ENCODE measurements at regions not wholly inside any gene's neighbourhood (a gene's known extent, or its start where the extent isn't known, plus 50 kb on each side); places are given as distances from the start of the nearest gene placed in this dataset.
"Not testable (repeated sequence)": the region's sequence is repeated elsewhere in the genome, so short reads cannot be mapped to it uniquely, and the experiment has no call there.

DNA sequence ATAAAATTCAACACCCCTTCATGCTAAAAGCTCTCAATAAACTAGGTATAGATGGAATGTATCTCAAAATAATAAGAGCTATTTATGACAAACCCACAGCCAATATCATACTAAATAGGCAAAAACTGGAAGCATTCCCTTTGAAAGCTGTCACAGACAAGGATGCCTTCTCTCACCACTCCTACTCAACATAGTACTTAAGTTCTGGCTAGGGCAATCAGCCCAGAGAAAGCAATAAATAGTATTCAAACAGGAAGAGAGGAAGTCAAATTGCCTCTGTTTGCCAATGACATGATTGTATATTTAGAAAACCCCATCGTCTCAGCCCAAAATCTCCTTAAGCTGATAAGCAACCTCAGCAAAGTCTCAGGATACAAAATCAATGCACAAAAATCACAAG is 673.8 kb upstream of the IGFBP3 start:
- H3K9me3 ChIP-seq (ENCODE audit: insufficient read depth in 2 of 2, low read depth in 1 of 2, low read length in 1 of 2); H3K27ac ChIP-seq (ENCODE audit: low read depth, low read length); H3K4me3 ChIP-seq (ENCODE audit: extremely low read depth in 1 of 4, insufficient read depth in 2 of 4, low read depth in 3 of 4, low read length in 4 of 4); H3K23me2 ChIP-seq (ENCODE audit: low read depth, low read length); DNase-seq (ENCODE audit: low read depth in 1 of 2, low spot score in 2 of 2); H3K36me3 ChIP-seq (ENCODE audit: control insufficient read depth in 2 of 4, insufficient read depth in 4 of 4, low read length in 3 of 4); H3K18ac ChIP-seq (ENCODE audit: extremely low read depth, low read length); H3K4ac ChIP-seq (replicated peaks; ENCODE audit: insufficient read length, low read depth, low read length); H3K56ac ChIP-seq (replicated peaks; ENCODE audit: insufficient read length, low read depth, low read length); H3K4me1 ChIP-seq (replicated peaks in 1 of 4; ENCODE audit: control insufficient read depth in 3 of 4, insufficient read depth in 4 of 4, low read length in 3 of 4); POLR2A ChIA-PET (ENCODE audit: partially characterized antibody); H2AK5ac ChIP-seq (ENCODE audit: low read depth, low read length); H3K4me2 ChIP-seq (ENCODE audit: insufficient read depth in 1 of 2, low read depth in 2 of 2, low read length in 2 of 2); H2BK12ac ChIP-seq (ENCODE audit: low read depth, low read length); H3K9ac ChIP-seq (replicated peaks in 1 of 4; ENCODE audit: extremely low read depth in 1 of 4, low read depth in 3 of 4, low read length in 3 of 4); H2BK5ac ChIP-seq (ENCODE audit: low read depth, low read length); H4K5ac ChIP-seq (ENCODE audit: insufficient read length, low read depth, low read length); FAIRE-seq; H3K27me3 ChIP-seq (replicated peaks in 1 of 4; ENCODE audit: control insufficient read depth in 3 of 4, extremely low read depth in 1 of 4, insufficient read depth in 3 of 4, low read length in 3 of 4); H2AFZ ChIP-seq (ENCODE audit: low read length); H3K79me1 ChIP-seq (ENCODE audit: low read depth, low read length); H3K14ac ChIP-seq (ENCODE audit: insufficient read length); H2BK120ac ChIP-seq (replicated peaks; ENCODE audit: low read depth, low read length); H4K91ac ChIP-seq (replicated peaks; ENCODE audit: insufficient read length, low read length); H2BK20ac ChIP-seq (ENCODE audit: low read length); CTCF ChIA-PET (ENCODE audit: partially characterized antibody); H4K20me1 ChIP-seq (replicated peaks in 1 of 2; ENCODE audit: control insufficient read depth in 1 of 2, insufficient read depth in 2 of 2, low read length in 2 of 2); H3K79me2 ChIP-seq (ENCODE audit: control insufficient read depth in 1 of 2, insufficient read depth in 2 of 2, low read length in 2 of 2); H3K23ac ChIP-seq (ENCODE audit: insufficient read length); H4K8ac ChIP-seq (ENCODE audit: extremely low read depth, insufficient read depth, low read length); H2BK15ac ChIP-seq (ENCODE audit: low read length): not testable (repeated sequence)
- WGBS, 2 experiments (ENCODE audit: extremely low coverage in 1 of 2, insufficient coverage in 1 of 2, insufficient read length in 1 of 2, insufficient replicate concordance in 2 of 2, low coverage in 1 of 2, low lambda C conversion rate in 2 of 2, missing lambda C conversion rate in 1 of 2), result 96% methylated on average over 1 of the region's 1 CpG; no CpG with 5 or more reads in 1 of the 2 experiments

Measured in H1 (cell line).